GM12875 (cell line): ENCODE measurements at regions not wholly inside any gene's neighbourhood (a gene's known extent, or its start where the extent isn't known, plus 50 kb on each side); places are given as distances from the start of the nearest gene placed in this dataset.

Experiments
- H3K4me3 ChIP-seq: one replicate; pipeline ENCODE4 v1.5.1; 2011; ENCODE audit warnings: low read depth, low read length, control low read depth
- TF ChIP-seq, protein P1 (sequence below): IDR thresholded peaks from 2 replicates; pipeline ENCODE4 v1.5.1; 2011; ENCODE audit warnings: low read depth, mild to moderate bottlenecking, control low read depth, inconsistent platforms, low read length, moderate library complexity, borderline replicate concordance; ENCODE audit not compliant: insufficient read depth

DNA sequence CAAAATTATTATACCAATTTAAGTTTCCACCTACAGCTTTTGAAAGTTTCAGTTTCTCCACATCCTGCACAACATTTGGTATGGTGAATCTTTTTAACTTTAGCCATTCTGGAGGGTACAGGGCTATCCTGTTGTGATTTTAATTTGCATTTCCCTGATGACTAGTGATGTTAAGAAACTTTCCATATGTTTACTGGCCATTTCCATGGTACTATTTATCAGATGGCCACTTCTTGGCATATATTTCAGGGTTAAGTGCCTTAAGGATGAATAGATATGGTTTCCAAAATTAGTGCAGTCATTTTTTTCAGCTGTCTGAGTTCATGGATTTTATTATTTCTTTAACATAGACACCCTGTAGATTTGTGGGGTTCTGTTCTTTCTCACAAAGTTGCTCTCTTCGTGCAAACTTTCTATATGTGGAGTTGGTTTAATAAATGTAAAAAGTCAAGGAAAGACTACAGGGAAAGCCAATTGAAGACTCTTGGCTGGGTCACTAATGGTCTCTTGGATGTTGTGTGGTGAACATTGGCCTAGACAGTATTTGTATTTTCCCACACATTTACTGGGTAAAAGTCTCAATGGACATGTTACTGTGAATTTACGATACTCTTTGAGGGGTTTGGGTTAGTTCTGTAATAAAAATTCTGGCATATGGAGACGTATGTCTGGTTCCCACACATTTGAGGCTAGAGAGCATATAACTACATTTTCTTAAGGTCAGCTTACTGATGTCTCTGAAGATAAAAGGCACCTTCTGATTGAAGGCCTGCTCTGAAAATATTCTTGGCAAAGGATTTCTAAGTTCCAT is 147.5 kb upstream of the PDZRN3 start:
- TF ChIP-seq, protein P1, sequence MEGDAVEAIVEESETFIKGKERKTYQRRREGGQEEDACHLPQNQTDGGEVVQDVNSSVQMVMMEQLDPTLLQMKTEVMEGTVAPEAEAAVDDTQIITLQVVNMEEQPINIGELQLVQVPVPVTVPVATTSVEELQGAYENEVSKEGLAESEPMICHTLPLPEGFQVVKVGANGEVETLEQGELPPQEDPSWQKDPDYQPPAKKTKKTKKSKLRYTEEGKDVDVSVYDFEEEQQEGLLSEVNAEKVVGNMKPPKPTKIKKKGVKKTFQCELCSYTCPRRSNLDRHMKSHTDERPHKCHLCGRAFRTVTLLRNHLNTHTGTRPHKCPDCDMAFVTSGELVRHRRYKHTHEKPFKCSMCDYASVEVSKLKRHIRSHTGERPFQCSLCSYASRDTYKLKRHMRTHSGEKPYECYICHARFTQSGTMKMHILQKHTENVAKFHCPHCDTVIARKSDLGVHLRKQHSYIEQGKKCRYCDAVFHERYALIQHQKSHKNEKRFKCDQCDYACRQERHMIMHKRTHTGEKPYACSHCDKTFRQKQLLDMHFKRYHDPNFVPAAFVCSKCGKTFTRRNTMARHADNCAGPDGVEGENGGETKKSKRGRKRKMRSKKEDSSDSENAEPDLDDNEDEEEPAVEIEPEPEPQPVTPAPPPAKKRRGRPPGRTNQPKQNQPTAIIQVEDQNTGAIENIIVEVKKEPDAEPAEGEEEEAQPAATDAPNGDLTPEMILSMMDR: no peak
- H3K4me3 ChIP-seq: no peak overlapping the region

DNA sequence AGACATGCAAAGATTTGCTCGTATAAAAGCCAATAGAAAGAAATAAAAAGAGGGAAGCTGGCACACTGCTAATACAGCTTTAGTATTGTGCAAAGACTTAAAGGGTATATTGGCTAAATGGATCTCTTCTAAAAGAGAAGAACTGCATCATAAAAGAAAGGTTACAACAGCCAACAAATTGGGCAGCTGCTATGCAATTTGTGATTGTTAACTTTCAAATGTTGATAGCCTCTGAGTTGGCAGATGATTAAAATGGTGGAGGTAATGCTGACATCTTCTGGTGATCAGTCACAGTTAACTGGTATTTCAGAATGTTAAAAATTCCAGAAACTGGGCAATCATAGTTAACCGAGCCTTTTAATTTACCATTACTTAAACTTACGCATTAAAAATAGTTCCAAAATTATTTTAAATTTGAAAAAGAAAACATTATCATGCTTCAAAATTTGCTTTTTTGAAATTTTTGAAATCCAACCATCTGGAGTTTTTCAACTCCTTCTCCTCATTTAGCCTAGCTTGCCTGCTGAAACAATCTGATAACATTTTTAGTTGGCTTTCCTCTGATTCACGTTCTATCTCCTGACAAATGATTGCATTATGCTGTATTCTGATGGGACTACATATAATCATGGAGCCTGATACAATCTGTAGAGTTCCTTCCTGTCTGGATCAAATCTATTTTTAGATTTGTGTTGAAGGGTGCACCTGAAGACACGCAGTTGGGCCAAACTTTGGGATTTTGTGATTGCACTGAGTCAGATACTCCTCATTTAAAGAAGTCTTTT is 144.0 kb upstream of the PDZRN3 start:
- TF ChIP-seq, protein P1: no peak

DNA sequence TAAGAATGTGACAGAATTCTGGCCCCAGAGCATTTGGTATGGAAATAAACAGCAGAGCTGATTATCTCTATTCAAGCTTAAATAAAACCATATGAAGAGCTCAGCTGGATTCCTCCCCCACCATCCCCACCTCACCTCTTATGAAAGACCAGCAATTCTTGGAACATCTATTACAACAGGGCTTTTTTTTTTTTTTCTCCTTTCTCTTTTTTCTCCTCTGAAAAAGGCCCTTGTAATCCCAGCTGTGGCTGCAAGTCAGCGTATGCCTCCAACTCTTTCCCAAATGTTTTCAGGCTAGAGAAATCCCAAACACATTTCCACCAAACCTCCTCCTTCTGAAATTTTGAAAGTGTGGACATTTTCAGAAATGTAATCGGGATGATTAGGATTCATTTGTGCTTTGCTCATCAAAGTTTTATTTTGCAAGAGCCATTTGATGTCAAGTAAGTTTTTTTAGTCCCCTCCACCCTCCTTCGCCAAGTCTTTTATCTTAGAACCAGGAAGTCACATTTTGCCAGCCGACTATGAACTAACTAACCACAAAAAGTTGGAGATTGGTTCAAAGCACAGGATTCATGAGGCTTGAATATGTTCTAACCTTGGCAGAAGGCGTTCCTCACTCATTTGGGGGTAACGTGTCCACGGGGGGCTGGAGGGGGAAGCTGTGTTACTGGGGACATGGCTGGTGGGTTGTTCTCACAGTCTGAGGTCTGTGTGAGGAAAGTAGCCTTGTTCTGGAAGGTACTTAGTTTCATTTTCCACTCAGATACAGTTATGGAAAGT is 142.0 kb upstream of the PDZRN3 start:
- TF ChIP-seq, protein P1: no peak
- no peak overlapping the region for H3K4me3 ChIP-seq

More for the DNA sequence above, 144.0 kb upstream of the PDZRN3 start:
- no peak overlapping the region for H3K4me3 ChIP-seq

DNA sequence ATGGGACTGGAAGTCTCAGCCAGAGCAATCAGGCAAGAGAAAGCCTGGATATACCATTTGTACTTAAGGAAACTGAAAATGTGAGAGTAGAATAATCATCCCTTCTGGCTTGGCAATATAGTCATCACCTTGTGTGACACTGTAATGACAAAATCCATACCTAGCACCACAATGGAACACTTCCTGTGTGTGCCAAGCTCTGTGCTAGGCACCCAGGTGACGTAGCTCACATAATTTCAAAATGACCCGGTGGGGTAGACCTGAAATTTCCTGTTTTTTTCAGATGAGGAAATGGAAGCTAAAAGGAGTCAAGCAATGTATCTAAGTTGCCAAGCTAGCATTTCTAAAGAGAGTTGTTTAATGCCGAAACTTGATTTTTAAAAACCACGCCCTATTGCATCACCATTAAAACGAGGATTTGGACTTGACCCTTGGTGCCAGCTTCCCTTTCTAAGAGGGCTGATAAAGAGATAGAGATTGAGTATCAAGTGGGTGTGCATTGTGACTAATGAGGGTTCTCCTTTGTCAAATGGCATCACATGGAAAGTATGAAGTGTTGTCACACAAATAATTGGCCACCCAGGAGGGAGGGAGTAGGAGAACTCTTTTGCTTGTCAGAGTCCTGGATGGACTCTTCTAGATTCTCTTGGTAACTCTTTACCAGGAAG is 141.3 kb upstream of the PDZRN3 start:
- TF ChIP-seq, protein P1: no peak

DNA sequence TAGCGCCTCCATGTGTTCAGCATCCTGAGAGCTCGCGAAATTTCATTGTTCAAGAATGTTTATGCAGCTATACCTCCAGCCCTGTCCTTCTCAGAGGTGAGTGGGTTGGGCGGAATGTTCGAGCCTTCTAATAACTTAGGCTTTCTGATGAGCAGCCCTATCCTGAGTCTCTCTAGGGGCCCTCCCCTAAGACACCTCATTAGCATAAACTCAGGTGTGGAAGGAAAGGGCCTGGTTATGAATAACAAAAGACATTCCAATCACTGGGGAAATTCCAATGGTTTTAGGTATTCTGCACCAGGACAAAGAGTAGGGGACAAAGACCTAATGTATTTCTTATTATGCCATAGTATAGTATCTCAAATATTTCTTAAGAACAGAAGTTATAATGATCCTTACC is 138.1 kb upstream of the PDZRN3 start:
- no peak overlapping the region for H3K4me3 ChIP-seq
- TF ChIP-seq, protein P1: no peak

More for the DNA sequence above, 141.3 kb upstream of the PDZRN3 start:
- no peak overlapping the region for H3K4me3 ChIP-seq

DNA sequence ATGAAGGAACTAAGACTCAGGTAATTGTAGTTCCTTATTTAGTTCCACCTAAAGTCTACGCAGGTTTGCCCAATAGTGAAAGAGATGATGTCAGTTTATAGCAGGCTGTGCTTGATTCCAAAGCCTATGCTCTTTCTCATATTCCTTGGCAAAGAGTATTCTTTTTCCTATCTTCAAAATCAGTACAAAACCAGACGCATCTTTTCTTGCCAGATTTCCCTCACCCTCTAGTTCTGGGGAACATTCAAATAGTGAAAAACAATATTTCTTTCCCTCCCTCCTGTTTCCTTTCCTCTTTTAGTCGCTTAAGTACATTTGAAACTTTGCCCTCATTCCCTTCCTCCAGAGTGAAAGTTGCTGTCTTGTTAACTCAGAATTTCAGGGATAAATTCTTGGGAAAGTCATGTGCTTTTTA is 134.6 kb upstream of the PDZRN3 start:
- TF ChIP-seq, protein P1: no peak
- H3K4me3 ChIP-seq: no peak overlapping the region
